Transverse colon (tissue), 4 donors: ENCODE measurements at regions not wholly inside any gene's neighbourhood (a gene's known extent, or its start where the extent isn't known, plus 50 kb on each side); places are given as distances from the start of the nearest gene placed in this dataset.

ENCODE experiments used
- CTCF ChIP-seq, 5 experiments: fragments of 200-600 bp in 3 of 5; fragments of 450-650 bp in 2 of 5; sonication (generic) in 3 of 5; IDR thresholded peaks; 1 replicate in 2 of 5; 2 replicates in 3 of 5; pipeline ENCODE4 v1.5.1; 2016 to 2017; ENCODE audit warnings: antibody characterized with exemption in 5 of 5, inconsistent platforms in 3 of 5, mild to moderate bottlenecking in 2 of 5, moderate library complexity in 1 of 5
- EP300 ChIP-seq: sonication (generic); formaldehyde crosslinking; IDR thresholded peaks from one replicate; pipeline ENCODE4 v1.6.1; 2017; ENCODE audit warnings: antibody characterized with exemption, low read depth
- POLR2A ChIP-seq: fragments of 450-650 bp; IDR thresholded peaks from one replicate; pipeline ENCODE4 v1.6.1; 2016; ENCODE audit warnings: antibody characterized with exemption, mild to moderate bottlenecking, moderate library complexity
- POLR2AphosphoS5 ChIP-seq, 3 donors: sonication (generic); formaldehyde crosslinking; IDR thresholded peaks; one replicate each; pipeline ENCODE4 v1.6.1; 2016; ENCODE audit warnings: antibody characterized with exemption in 3 of 3

- TF ChIP-seq CTCF (IDR thresholded peaks at IDR 0.05) (no peak), POLR2AphosphoS5 (IDR thresholded peaks at IDR 0.05) (no peak), POLR2A (no peak), EP300 (no peak)
These were observed 504.9 kb upstream of the MGMT start for GRCh38 chr10:128962182-128962581.
